GM19372 (cell line): ENCODE measurements at regions not wholly inside any gene's neighbourhood (a gene's known extent, or its start where the extent isn't known, plus 50 kb on each side); places are given as distances from the start of the nearest gene placed in this dataset.

ENCODE experiments used
- ATAC-seq: cut with Tn5 transposase; IDR thresholded peaks from one replicate; pipeline ENCODE4 v1.9.1; 2021; ENCODE audit warnings: mild to moderate bottlenecking, low read depth, moderate library complexity; ENCODE audit not compliant: unreplicated experiment

- no peak for ATAC-seq
These were observed 206.2 kb upstream of the TLL1 start for GRCh38 chr4:165666836-165667235.

GRCh38 chr4:165667969-165668368 is 205.1 kb upstream of the TLL1 start:
- no peak for ATAC-seq

DNA sequence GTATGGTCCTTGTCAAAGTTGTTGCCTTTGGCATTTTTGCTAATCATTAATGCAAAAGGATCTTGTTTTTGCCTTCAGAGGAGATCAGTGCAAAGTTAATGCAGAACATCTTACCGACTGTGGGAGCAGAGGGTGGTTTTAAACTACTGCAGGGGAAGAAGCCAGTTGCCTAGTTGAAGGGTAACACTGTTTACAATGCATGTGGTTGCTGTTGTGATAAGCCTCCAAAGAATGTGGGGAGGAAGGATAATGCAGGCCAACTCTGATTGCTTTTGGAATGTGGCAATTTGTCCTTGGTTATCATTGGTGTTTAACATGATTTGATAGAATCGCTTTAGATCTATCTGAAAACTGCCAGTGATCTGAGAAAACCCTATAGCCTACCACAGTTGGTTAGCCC is 204.3 kb upstream of the TLL1 start:
- no peak for ATAC-seq

DNA sequence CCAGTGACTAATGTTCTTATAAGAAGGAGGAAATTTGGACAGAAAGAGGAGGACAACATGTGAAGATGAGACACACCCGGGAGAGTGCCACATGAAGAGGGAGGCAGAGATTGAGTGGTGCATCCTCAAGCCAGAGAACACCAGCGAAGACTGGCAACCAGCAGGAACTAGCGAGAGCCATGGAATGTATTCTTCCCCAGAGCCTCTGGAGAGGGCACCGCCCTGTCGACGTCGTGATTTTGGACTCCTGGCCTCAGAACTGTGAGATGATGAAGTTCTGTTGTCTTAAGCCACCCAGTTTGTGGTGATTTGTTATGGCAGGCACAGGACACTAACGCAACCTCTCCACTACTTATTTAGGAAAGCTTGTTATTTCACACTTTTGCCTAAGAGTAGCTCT is 196.0 kb upstream of the TLL1 start:
- ATAC-seq = no peak

DNA sequence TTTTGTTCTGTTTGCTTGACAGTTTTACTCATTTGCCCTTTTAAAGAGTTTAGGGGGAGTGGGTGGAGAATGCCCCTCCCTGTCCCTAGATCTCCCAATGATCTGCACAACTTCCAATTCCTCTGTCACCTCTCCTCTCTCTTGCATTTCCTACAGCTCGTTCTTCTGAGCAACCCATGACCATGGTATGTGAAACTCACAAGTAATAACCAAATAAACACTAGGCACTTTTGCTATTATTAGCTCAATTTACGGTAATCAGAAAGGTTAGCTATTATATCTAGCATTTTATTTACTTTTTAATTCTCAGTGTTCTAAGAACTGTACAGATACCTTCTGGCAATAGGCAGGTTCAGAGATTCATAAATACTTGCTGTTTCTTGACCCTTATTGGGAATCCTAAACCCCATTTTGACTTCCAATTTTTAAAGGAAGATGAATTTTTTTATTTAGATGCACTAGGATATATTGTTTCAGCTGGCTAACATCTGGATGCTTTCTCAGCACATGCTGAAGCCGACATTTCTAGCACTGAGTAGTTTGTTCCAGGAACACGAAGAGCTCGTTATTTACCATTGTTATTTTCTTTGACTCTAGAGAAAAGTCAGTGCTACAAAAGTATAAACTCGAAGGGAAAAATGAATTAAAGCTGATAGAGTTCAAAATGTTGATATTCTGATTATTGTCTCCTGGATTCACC is 194.7 kb upstream of the TLL1 start:
- ATAC-seq = no peak

- ATAC-seq = no peak
These were observed 194.1 kb upstream of the TLL1 start for GRCh38 chr4:165678936-165679325.

GRCh38 chr4:165680821-165681220 is 192.2 kb upstream of the TLL1 start:
- ATAC-seq = no peak

DNA sequence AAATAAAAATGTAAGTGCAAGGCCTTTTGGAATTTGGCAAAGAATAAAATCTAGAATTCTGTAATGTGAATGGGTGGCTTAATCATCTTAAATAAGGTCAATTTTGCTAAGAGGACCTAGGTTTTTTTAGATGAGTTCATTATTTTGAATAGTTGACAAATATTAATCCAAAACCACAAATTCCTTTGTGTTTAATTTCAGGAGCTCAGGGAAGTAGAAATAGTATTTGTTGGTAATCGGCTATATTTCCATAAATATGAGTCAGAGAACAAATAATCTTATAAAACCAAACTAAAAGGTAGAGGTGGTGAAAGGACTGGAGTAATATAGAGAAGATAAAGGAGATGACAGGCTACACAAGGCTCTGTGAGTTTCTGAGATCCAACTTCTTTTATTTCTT is 190.4 kb upstream of the TLL1 start:
- no peak for ATAC-seq

- ATAC-seq = no peak
These were observed 188.7 kb upstream of the TLL1 start for GRCh38 chr4:165684177-165684805.

DNA sequence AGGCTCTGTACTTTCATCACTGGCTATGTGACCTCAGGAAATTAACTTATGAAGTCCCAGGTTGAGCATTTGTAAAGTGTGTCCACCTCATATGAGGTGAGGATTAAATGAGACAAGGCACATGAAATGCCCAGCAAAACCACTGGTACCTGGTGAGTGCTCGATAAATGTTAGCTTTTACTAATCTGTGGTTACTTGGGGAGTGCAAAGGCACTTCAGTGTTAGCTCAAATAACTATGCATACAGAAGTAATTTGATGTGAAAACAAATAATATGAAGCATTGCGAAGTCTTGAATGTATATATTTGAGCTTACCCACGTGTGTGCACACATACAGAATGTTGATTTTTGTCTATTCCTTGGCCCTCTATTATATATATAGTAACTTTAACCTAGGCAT is 186.3 kb upstream of the TLL1 start:
- no peak for ATAC-seq

DNA sequence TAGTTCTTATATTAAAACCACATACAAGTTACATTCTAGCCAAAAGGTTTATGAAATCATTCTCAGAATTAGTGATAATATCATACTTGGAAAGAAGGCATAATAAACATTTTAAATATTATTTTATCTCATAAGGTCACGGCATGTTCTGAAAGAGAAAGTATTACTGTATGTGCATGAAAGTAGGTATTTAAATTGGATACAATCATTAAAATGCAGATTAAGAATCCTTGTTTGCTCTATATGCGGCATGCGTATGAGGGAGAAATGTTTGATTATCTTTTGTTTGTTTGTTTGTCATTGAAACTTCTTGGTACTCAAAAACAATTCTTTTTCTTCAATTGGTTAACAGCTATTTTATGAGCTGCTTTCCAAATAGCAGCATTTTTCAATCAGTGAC is 183.9 kb upstream of the TLL1 start:
- ATAC-seq = no peak

- no peak for ATAC-seq
These were observed 181.0 kb upstream of the TLL1 start for GRCh38 chr4:165692082-165692481.

DNA sequence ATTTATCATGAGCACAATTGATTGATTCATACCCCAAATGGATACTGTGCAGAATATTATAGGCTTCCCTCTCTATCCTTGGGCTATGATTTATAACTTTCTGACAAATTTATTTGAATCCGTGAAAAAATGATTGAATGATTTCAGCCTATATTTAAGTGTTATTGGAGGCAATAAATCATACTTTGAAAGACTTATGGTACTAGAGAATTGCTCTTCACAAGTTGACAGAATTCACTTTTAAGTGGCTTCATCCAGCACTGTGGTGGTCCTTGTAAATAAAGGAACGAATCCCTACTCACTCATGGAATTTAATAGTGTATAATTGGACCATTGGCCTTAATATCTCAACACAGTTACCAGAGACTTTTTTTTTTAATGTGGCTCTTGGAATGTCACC is 174.8 kb upstream of the TLL1 start:
- ATAC-seq = no peak

GRCh38 chr4:165699055-165699454 is 174.0 kb upstream of the TLL1 start:
- no peak for ATAC-seq

- no peak for ATAC-seq
These were observed 172.2 kb upstream of the TLL1 start for GRCh38 chr4:165700855-165701254.

DNA sequence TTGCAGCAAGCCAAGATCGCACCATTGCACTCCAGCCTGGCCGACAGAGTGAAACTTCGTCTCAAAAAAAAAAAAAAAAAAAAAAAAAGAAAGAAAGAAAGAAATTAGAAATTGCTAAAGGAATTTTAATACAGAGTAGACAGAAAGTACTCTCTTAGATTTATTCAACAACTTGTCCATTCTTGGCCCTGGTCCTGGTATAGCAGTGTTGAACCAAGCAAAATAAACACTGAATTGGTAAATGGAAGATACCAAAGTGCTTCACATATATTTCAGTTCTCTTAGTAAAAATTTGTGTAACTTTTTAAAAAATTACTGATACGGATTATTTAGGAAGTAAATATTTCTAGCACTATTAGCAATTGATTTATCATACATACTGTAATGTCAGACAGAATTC is 165.9 kb upstream of the TLL1 start:
- ATAC-seq = no peak

GRCh38 chr4:165709516-165709915 is 163.5 kb upstream of the TLL1 start:
- ATAC-seq = no peak

DNA sequence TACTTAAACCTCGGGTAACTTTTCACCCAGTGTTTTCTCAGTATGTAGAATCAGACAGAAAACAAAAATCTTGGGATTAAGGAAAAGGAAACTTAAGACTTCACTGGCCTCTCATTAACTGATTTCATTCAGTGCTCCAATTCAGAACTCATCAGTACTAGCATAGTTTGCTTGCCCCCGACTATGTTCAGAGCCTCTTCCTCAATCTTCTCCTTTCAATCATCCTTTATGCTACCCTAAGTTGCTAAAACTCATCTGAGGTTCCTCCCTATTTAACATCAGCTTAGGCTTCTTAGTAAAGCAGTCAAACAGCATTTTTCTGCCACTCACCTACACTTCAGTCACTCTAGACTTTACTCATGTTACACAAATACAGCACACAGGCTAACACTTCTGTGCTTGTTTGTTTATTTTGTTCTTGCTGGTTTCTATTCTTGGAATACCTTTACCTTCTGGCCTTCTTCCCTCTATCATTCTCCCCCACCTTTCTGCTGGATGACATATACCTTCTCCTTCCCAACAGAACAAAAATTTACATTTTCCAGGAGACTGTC is 163.0 kb upstream of the TLL1 start:
- no peak for ATAC-seq

DNA sequence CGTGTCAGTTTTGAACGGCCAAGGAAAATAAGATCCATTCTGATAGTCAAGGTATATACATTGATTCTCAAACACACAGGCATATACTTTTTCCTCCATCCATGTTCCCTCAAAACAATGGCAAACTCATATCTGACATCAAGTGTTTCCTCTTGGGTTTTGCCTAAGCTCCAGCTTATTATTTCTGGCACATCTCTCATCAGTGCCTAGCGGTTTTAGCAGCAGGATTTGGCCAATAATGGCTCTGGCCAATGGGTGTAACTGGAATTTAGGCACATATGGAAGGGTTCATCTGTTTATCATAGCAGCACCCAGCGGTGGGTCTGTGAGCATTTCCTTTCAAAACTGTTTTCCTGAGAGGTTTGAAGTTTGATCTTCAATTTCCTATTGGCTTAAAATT is 161.6 kb upstream of the TLL1 start:
- ATAC-seq = no peak

- no peak for ATAC-seq
These were observed 161.1 kb upstream of the TLL1 start for GRCh38 chr4:165711912-165712311.

DNA sequence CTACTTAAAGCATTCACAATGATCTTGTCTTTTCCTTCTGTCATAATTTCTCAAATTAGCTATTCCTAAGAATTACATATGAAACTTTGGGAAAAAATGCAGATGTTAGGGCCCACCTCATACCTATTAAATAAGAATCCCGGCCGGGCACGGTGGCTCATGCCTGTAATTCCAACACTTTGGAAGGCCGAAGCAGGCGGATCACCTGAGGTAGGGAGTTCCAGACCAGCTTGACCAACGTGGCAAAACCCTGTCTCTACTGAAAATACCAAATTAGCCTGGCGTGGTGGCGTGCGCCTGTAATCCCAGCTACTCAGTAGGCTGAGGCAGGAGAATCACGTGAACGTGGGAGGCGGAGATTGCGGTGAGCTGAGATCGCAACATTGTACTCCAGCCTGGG is 158.4 kb upstream of the TLL1 start:
- ATAC-seq = no peak

- ATAC-seq = no peak
These were observed 157.8 kb upstream of the TLL1 start for GRCh38 chr4:165715211-165715610.
